Muscle of arm (tissue), 1 donor: ENCODE measurements at regions not wholly inside any gene's neighbourhood (a gene's known extent, or its start where the extent isn't known, plus 50 kb on each side); places are given as distances from the start of the nearest gene placed in this dataset.

Experiments
- DNase-seq: peaks from one replicate; pipeline ENCODE4 v3.0.0-alpha.2; 2013

GRCh38 chr16:49078104-49078503 is 203.5 kb downstream of the CBLN1 start:
- DNase-seq: no peak

GRCh38 chr16:49075709-49076108 is 205.9 kb downstream of the CBLN1 start:
- DNase-seq: no peak

GRCh38 chr16:49068224-49068623 is 213.4 kb downstream of the CBLN1 start:
- DNase-seq: no peak

GRCh38 chr16:49067776-49068175 is 213.9 kb downstream of the CBLN1 start:
- DNase-seq: no peak

- no peak for DNase-seq
Measured at GRCh38 chr16:49061137-49061714, 220.4 kb downstream of the CBLN1 start.

GRCh38 chr16:49060728-49061127 is 220.9 kb downstream of the CBLN1 start:
- DNase-seq: no peak

- DNase-seq: no peak
Measured at GRCh38 chr16:49058382-49058781, 223.3 kb downstream of the CBLN1 start.

- no peak for DNase-seq
Measured at GRCh38 chr16:49057936-49058335, 223.7 kb downstream of the CBLN1 start.

GRCh38 chr16:49057391-49057790 is 224.2 kb downstream of the CBLN1 start:
- no peak for DNase-seq

- DNase-seq: no peak
Measured at GRCh38 chr16:49056546-49056945, 225.1 kb downstream of the CBLN1 start.

GRCh38 chr16:49055824-49056545 is 225.7 kb downstream of the CBLN1 start:
- no peak for DNase-seq

GRCh38 chr16:49055291-49055690 is 226.3 kb downstream of the CBLN1 start:
- DNase-seq: no peak

- DNase-seq: no peak
Measured at GRCh38 chr16:49054606-49055005, 227.0 kb downstream of the CBLN1 start.

GRCh38 chr16:49052846-49053245 is 228.8 kb downstream of the CBLN1 start:
- no peak for DNase-seq

- DNase-seq: no peak
Measured at GRCh38 chr16:49051576-49051975, 230.1 kb downstream of the CBLN1 start.

- no peak for DNase-seq
Measured at GRCh38 chr16:49050607-49051006, 231.0 kb downstream of the CBLN1 start.

GRCh38 chr16:49049644-49050043 is 232.0 kb downstream of the CBLN1 start:
- no peak for DNase-seq

GRCh38 chr16:49049191-49049590 is 232.4 kb downstream of the CBLN1 start:
- DNase-seq: no peak

- no peak for DNase-seq
Measured at GRCh38 chr16:49048557-49048956, 233.1 kb downstream of the CBLN1 start.

- DNase-seq: no peak
Measured at GRCh38 chr16:49036126-49036525, 245.5 kb downstream of the CBLN1 start.

- DNase-seq: no peak
Measured at GRCh38 chr16:49027420-49027819, 254.2 kb downstream of the CBLN1 start.

- DNase-seq: no peak
Measured at GRCh38 chr16:49026566-49027181, 255.0 kb downstream of the CBLN1 start.

GRCh38 chr16:49024896-49025295 is 256.7 kb downstream of the CBLN1 start:
- DNase-seq: no peak
